ENCODE measurements at regions not wholly inside any gene's neighbourhood (a gene's known extent, or its start where the extent isn't known, plus 50 kb on each side); places are given as distances from the start of the nearest gene placed in this dataset.
A peak's percentile ranks its signal among the peaks of the same experiment; 100 is the strongest.
"Not testable (repeated sequence)": the region's sequence is repeated elsewhere in the genome, so short reads cannot be mapped to it uniquely, and the experiment has no call there.

- DNase-seq (ENCODE audit: low spot score), result no peak
- intact Hi-C loops (cut with DNase I), result no loop called here
These were observed 88.6 kb upstream of the CTDP1 start for GRCh38 chr18:79591032-79591308.

GRCh38 chr18:79592684-79593083, 86.9 kb upstream of the CTDP1 start:
- DNase-seq (ENCODE audit: low spot score); intact Hi-C loops (cut with DNase I): not testable (repeated sequence)

GRCh38 chr18:79595876-79596374, 83.7 kb upstream of the CTDP1 start:
- DNase-seq (ENCODE audit: low spot score), result no peak
- intact Hi-C loops (cut with DNase I), result no loop called here

- intact Hi-C loops (cut with DNase I), result no loop called here
- no peak for DNase-seq (ENCODE audit: low spot score)
These were observed 83.0 kb upstream of the CTDP1 start for GRCh38 chr18:79596446-79597175.

- intact Hi-C loops (cut with DNase I), result no loop called here
- DNase-seq (ENCODE audit: low spot score), result no peak
These were observed 82.3 kb upstream of the CTDP1 start for GRCh38 chr18:79597176-79597830.

GRCh38 chr18:79597831-79598632, 81.6 kb upstream of the CTDP1 start:
- intact Hi-C loops (cut with DNase I), result no loop called here
- peak; percentile 72 for DNase-seq (ENCODE audit: low spot score)

- intact Hi-C loops (cut with DNase I), result no loop called here
These were observed 80.9 kb upstream of the CTDP1 start for GRCh38 chr18:79598633-79599175.

GRCh38 chr18:79599441-79599931, 80.1 kb upstream of the CTDP1 start:
- intact Hi-C loops (cut with DNase I), result no loop called here
- DNase-seq (ENCODE audit: low spot score), result peak; percentile 62

More at GRCh38 chr18:79598633-79599175, 80.9 kb upstream of the CTDP1 start:
- DNase-seq (ENCODE audit: low spot score), result peak; percentile 67

GRCh38 chr18:79600141-79600540, 79.5 kb upstream of the CTDP1 start:
- intact Hi-C loops (cut with DNase I), result no loop called here
- peak; percentile 68 for DNase-seq (ENCODE audit: low spot score)

GRCh38 chr18:79600596-79600995, 79.0 kb upstream of the CTDP1 start:
- peak; percentile 62 for DNase-seq (ENCODE audit: low spot score)
- intact Hi-C loops (cut with DNase I), result no loop called here

- intact Hi-C loops (cut with DNase I), result no loop called here
- peak; percentile 27 for DNase-seq (ENCODE audit: low spot score)
These were observed 78.4 kb upstream of the CTDP1 start for GRCh38 chr18:79601234-79601633.

GRCh38 chr18:79603321-79604204, 76.0 kb upstream of the CTDP1 start:
- DNase-seq (ENCODE audit: low spot score), result peak; percentile 43
- intact Hi-C loops (cut with DNase I), result no loop called here

- peak; percentile 50 for DNase-seq (ENCODE audit: low spot score)
These were observed 75.2 kb upstream of the CTDP1 start for GRCh38 chr18:79604205-79604912.

GRCh38 chr18:79604913-79605880, 74.4 kb upstream of the CTDP1 start:
- no peak for DNase-seq (ENCODE audit: low spot score)
- intact Hi-C loops (cut with DNase I), result no loop called here

More at GRCh38 chr18:79604205-79604912, 75.2 kb upstream of the CTDP1 start:
- intact Hi-C loops (cut with DNase I), result no loop called here

- intact Hi-C loops (cut with DNase I); DNase-seq (ENCODE audit: low spot score): not testable (repeated sequence)
These were observed 73.5 kb upstream of the CTDP1 start for GRCh38 chr18:79606071-79606470.

- DNase-seq (ENCODE audit: low spot score), result no peak
- intact Hi-C loops (cut with DNase I), result no loop called here
These were observed 72.8 kb upstream of the CTDP1 start for GRCh38 chr18:79606621-79607331.
